ENCODE measurements at regions not wholly inside any gene's neighbourhood (a gene's known extent, or its start where the extent isn't known, plus 50 kb on each side); places are given as distances from the start of the nearest gene placed in this dataset.

- no peak for ATAC-seq
Observed at GRCh38 chr7:106776618-106777347, 88.3 kb upstream of the PIK3CG start.

GRCh38 chr7:106777674-106778299, 87.3 kb upstream of the PIK3CG start:
- Histone ChIP-seq H3K27ac (ENCODE audit: low read length) (no peak overlapping the region), H3K27me3 (ENCODE audit: control insufficient read depth, insufficient read depth, low read length) (no peaks in the 10 kb centered on the region), H3K9me3 (ENCODE audit: control insufficient read depth, insufficient read depth, low read length) (no peaks in the 10 kb centered on the region), H3K36me3 (ENCODE audit: control insufficient read depth, insufficient read depth, low read length) (no peaks in the 10 kb centered on the region), H3K4me1 (ENCODE audit: control insufficient read depth, insufficient read depth, low read length) (no peaks in the 10 kb centered on the region), H3K4me3 (ENCODE audit: low read length) (no peak overlapping the region)
- 52% methylated on average over 7 of the region's 7 CpGs for WGBS (ENCODE audit: insufficient coverage)
- H3K27ac Mint-ChIP-seq, result peak overlapping the region in 1 of 2 donors; percentile 1
- H3K36me3 Mint-ChIP-seq, result no peaks in the 10 kb centered on the region
- H3K4me3 Mint-ChIP-seq, result no peak overlapping the region
- peaks cover 0 to 13% of the 10 kb centered on the region in 2 donors for H3K27me3 Mint-ChIP-seq (ENCODE audit: low read depth in 2 of 2)
- intact Hi-C loops (cut with micrococcal nuclease), result no loop called here
- H3K9me3 Mint-ChIP-seq, result no peaks in the 10 kb centered on the region
- H3K4me1 Mint-ChIP-seq, result no peaks in the 10 kb centered on the region
- TF ChIP-seq, protein P1, sequence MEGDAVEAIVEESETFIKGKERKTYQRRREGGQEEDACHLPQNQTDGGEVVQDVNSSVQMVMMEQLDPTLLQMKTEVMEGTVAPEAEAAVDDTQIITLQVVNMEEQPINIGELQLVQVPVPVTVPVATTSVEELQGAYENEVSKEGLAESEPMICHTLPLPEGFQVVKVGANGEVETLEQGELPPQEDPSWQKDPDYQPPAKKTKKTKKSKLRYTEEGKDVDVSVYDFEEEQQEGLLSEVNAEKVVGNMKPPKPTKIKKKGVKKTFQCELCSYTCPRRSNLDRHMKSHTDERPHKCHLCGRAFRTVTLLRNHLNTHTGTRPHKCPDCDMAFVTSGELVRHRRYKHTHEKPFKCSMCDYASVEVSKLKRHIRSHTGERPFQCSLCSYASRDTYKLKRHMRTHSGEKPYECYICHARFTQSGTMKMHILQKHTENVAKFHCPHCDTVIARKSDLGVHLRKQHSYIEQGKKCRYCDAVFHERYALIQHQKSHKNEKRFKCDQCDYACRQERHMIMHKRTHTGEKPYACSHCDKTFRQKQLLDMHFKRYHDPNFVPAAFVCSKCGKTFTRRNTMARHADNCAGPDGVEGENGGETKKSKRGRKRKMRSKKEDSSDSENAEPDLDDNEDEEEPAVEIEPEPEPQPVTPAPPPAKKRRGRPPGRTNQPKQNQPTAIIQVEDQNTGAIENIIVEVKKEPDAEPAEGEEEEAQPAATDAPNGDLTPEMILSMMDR (IDR thresholded peaks at IDR 0.05), result no peak
- ATAC-seq (no peak), DNase-seq (no peak)

More at GRCh38 chr7:106776618-106777347, 88.3 kb upstream of the PIK3CG start:
- H3K4me3 ChIP-seq (ENCODE audit: low read length), result no peak overlapping the region
- no peaks in the 10 kb centered on the region for H3K36me3 ChIP-seq (ENCODE audit: control insufficient read depth, insufficient read depth, low read length)
- no peaks in the 10 kb centered on the region for H3K27me3 ChIP-seq (ENCODE audit: control insufficient read depth, insufficient read depth, low read length)
- no peaks in the 10 kb centered on the region for H3K4me1 ChIP-seq (ENCODE audit: control insufficient read depth, insufficient read depth, low read length)
- TF ChIP-seq, protein P1 (IDR thresholded peaks at IDR 0.05), result no peak
- no peak overlapping the region for H3K27ac ChIP-seq (ENCODE audit: low read length)
- no peak for DNase-seq
- H3K27me3 Mint-ChIP-seq (ENCODE audit: low read depth in 2 of 2), result peaks cover 0 to 13% of the 10 kb centered on the region in 2 donors
- H3K36me3 Mint-ChIP-seq, result no peaks in the 10 kb centered on the region
- no peaks in the 10 kb centered on the region for H3K4me1 Mint-ChIP-seq
- H3K9me3 Mint-ChIP-seq, result no peaks in the 10 kb centered on the region
- 94% methylated on average over 3 of the region's 4 CpGs for WGBS (ENCODE audit: insufficient coverage)
- H3K27ac Mint-ChIP-seq, result no peak overlapping the region
- intact Hi-C loops (cut with micrococcal nuclease), result no loop called here
- H3K4me3 Mint-ChIP-seq, result no peak overlapping the region
- H3K9me3 ChIP-seq (ENCODE audit: control insufficient read depth, insufficient read depth, low read length), result no peaks in the 10 kb centered on the region

DNA sequence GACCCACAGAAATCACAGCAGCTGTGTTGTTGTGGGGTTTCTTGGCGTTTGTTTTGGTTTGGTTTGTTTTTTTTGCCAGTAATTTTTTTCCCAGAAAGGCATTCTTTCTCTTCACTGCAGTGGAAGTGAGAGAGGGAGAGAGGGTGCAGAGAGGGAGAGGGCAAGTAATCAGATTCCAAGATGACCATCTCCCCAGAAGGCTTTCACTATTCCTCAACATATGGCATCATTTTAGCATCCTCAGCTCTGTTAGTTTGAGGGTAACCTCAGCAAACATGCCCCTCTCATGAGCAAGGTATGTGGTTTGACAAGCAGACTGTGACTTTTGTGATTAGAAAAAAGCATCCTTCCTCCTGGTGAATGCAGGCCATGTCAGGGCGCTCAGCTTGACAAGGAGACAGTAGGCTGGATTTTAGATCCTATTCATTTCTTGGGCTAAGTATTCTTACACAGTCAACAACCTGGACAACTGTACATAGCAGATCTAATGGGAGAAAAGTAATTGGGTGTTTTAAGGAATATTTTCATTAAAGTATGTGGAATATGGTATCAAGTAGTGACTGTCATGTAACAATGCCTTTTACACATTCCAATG, 86.3 kb upstream of the PIK3CG start:
- Histone ChIP-seq H3K9me3 (ENCODE audit: control insufficient read depth, insufficient read depth, low read length) (no peaks in the 10 kb centered on the region), H3K4me3 (ENCODE audit: low read length) (no peak overlapping the region), H3K27ac (ENCODE audit: low read length) (no peak overlapping the region), H3K36me3 (ENCODE audit: control insufficient read depth, insufficient read depth, low read length) (no peaks in the 10 kb centered on the region), H3K4me1 (ENCODE audit: control insufficient read depth, insufficient read depth, low read length) (no peaks in the 10 kb centered on the region), H3K27me3 (ENCODE audit: control insufficient read depth, insufficient read depth, low read length) (no peaks in the 10 kb centered on the region)
- H3K9me3 Mint-ChIP-seq, result no peaks in the 10 kb centered on the region
- H3K4me1 Mint-ChIP-seq, result no peaks in the 10 kb centered on the region
- no peak overlapping the region for H3K4me3 Mint-ChIP-seq
- peaks cover 0 to 13% of the 10 kb centered on the region in 2 donors for H3K27me3 Mint-ChIP-seq (ENCODE audit: low read depth in 2 of 2)
- H3K36me3 Mint-ChIP-seq, result no peaks in the 10 kb centered on the region
- WGBS (ENCODE audit: insufficient coverage), result 76% methylated on average over 2 of the region's 2 CpGs
- no peak overlapping the region for H3K27ac Mint-ChIP-seq
- no peak for ATAC-seq
- no peak for DNase-seq
- TF ChIP-seq, protein P1 (IDR thresholded peaks at IDR 0.05), result no peak
- intact Hi-C loops (cut with micrococcal nuclease), result no loop called here
